HG03469 (cell line): ENCODE measurements at regions not wholly inside any gene's neighbourhood (a gene's known extent, or its start where the extent isn't known, plus 50 kb on each side); places are given as distances from the start of the nearest gene placed in this dataset.

Source experiments
- ATAC-seq: cut with Tn5 transposase; IDR thresholded peaks from one replicate; pipeline ENCODE4 v1.9.1; 2021; ENCODE audit warnings: mild to moderate bottlenecking, moderate library complexity, moderate number of reproducible peaks; ENCODE audit not compliant: unreplicated experiment

DNA sequence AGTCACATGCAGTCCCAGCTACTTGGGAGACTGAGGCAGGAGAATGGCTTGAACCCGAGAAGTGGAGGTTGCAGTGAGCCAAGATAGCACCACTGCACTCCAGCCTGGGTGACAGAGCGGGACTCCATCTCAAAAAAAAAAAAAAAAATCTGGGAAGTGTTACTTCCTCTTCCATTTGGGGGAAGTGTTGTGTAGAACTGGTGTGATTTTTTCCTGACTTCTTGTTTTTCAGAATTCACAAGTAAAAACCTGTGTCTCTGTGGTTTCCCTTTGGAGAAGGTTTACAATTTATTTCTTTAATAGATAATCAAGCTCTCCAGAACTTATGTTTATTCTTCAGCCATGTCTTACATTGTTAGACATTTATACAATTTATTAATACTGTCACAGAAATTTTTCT, 396.1 kb downstream of the BRD1 start:
- no peak for ATAC-seq

DNA sequence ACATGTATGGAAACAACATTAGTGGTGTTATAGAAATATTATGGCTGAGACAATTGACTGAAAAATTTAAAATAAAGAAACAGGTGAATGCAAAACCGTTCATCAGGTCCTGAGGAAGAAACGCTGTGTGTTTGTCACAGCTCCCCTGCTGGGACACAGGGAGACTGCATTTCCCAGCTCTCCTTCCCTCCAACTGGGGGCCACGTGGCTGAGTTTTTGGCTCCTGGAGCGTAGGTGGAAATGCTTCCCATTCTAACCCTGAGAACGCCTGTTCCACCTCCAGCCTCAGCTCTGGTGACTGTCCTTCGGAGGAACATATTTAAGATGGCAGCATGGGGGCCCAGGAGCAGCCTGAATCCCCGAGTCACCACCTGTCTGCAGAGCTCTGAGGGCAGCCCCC, 398.6 kb downstream of the BRD1 start:
- ATAC-seq, result no peak

DNA sequence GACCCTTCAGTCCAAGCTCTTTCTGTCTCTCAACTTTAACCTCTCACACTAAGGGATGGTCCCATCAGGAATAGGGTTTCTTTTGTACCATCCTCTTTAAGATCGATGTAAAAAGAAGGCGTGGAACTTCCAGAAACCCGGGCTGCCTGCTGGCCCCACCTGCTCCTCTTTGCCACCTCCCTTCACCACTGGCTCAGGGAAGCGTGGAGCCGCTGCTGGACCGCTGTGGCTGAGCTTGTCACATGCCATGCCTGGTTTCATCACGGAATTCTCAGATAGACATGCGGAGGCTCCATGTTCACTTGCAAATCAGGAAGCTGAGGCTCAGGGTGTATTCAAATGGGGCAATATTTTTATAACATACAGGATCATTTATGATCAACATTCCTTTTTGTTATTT, 399.7 kb downstream of the BRD1 start:
- ATAC-seq, result no peak

DNA sequence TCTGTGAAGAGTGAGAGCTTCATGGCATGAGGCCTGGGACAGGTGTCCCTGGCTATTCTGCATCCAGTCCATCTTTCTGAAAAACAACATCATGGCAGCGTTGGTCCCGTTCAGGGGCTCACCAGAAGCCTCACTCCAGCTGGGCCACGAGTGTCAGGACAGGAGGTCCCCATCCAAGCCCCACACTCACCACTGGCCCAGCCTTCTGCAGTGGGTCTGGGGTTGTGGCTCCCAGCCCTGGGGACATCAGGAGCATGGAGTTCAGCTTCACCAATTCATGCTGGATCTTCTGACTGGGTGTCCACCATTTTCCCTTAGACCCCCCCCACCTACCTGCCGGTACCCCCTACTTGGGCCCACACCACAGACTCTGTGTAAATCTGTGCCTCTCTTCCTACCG, 400.3 kb downstream of the BRD1 start:
- ATAC-seq, result no peak

DNA sequence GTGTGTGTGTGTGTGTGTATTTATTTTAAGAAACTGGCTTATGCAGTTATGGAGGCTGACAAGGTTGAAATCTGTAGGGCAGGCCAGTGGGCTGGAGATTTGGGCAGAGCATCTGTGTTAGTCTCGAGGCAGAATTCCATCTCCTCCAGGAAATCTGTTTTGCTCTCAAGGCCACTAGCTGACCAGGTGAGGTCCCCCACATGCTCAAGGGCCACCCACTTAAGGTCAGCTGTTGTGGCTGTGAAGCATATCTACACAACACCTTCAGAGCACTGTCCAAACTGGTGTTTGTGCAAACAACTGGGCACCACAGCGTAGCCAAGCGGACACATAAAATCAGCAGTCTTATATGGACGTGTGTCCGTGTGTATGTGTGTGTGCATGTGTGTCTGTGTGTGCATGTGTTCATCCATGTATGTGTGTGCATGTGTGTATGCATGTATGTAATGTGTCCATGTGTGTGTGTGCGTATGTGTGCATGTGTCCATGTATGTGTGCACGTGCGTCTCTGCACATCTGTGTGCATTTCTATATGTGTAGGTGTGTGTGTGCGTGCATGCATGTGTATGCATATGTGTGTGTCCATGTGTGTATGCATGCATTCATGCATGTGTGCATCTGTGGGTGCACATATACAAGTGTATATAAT, 400.9 kb downstream of the BRD1 start:
- ATAC-seq, result no peak

DNA sequence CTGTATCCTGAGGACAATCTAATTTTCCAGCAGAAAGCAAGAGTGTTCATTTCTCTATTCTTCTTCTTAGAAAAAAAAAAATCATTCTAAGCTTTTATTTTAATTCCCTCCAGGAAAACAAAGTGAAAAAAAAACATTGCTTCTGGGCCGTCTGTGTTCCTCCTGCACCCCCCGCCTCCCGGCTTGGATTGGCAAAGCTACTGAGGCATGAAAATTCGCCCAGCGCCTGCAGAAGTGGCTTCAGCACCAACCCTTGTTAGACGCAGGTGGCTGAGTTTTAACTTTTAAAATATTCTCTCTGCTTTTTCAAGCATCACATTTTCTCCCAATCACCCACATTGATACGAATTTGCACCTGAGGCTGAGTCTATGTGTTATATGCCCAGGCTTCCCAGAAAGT, 401.6 kb downstream of the BRD1 start:
- ATAC-seq, result no peak

DNA sequence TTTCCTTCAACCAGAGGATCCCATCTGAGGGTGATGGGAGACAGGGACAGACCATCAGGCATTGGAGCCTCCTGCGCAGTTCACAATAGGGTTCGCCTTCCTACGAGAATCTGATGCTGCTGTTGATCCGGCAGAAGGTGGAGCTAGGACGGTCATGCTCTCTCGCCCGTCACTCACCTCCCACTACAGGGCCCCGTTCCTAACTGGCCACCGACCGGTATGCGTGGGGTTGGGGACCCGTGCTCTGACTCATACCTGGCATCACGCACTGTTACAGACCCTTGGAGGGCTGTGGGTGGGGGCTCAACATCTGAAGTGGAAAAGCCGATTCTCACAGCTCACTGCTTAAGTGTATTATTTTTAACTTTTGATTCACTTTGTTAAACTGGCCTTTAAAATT, 402.3 kb downstream of the BRD1 start:
- no peak for ATAC-seq

DNA sequence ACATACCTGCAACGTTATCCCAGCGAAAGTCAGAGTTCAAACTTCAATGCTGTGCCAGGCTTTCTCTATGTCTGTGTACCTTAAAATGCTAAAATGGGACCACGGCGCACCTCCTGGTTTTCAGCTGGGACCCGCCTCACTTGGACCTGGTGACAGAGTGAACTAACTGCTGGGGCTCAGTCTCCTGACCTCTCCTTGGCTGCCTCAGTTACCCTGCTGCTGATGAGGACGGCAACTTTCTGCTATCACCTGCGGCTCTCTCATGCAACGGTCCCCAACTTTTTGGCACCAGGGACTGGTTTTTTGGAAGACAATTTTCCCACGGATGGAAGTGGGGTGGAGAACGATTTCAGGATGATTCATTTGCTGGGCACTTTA, 402.8 kb downstream of the BRD1 start:
- no peak for ATAC-seq

DNA sequence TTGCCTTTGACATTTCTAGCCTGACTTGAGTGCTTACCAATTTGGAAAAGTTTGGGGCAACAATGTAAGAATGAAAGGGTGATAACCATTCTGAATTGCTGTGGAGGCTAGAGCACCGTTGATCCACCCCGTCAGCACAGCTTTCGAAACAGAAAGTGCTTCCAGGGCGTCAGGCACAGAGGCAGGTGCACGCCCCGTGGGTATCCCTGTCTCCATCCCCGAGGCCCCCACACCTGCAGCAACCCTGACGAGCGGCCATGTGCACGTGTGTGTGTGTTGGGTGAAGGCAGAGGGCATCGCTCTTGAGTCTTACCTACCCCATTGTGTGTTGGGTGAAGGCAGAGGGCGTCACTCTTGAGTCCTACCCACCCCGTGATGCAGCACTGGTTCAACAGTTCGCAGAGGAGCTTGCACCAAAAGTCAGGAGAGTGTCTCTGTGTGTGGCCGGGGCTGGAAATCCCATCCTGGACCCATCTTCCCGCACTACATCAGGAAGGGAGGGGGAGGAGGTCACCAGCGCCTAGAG, 404.5 kb downstream of the BRD1 start:
- no peak for ATAC-seq

DNA sequence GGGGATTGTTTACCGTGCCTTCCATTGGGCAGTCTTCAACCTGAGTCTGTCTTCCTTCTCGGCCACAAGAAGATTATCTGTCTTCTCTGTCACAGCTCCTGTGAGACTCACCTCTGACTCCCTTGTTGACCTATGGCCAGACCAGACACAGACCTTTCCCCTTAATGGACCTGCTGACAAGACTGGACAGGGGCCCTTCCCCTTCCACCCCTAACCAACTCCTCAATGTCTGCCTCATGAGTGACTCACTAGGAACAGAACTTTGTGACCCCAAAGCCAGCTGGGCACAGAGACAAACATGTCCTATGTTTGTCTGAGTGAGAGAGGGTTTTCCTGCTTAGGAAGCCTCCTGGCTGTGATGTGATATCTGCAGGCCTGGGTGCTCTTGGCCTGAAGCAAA, 405.0 kb downstream of the BRD1 start:
- ATAC-seq, result no peak

DNA sequence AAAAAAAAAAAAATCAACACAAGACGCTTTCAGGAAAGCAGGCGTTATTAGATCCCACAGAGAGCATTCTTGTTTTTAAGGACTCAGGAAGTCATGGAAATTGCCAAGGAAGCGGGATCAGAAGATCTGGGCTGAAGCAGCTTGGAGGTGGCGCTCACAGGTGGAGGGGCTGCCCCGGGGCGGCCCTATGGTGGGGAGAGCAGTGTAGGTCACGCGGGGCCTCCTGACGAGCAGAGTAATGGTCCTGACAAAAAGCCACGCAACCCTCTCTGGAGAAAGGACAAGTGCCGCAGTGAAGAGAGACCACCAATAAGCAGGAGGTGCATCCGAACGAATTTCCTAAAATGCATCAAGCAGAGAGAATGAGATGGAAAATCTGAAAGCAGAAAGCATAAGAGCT, 407.0 kb downstream of the BRD1 start:
- ATAC-seq, result no peak

DNA sequence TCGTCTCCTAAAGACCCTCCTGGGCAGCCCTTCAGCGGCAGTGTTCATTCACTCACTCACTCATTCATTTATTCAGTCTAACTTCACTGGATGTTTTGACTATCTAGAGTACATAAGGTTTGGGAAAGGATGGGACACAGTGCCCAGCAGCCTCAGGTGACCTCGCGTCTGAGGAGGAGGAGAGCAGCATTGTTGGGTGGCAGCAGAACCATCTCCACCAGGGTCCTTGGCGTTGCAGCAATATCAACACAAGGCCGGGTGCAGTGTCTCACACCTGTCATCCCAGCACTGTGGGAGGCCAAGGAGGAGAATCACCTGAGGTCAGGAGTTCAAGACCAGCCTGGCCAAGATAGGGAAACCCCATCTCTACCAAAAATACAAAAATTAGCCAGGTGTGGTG, 408.0 kb downstream of the BRD1 start:
- no peak for ATAC-seq

DNA sequence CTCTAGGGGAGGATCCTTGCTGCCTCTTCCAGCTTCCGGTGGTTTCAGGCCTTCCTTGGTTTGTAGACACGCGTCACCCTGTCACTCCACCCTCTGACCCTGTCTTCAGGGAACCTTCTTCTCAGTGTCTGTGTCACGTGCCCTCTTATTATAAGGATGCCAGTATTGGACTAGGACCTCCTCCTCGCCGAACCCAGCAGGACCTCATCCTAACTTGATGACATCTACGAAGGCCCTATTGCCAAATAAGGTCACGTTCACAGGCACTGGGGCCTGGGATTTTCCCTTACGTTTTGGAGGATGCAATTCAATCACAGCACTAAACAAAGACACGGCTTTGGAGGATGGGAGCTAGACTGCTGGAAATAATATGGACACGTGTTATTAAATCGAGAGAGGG, 408.7 kb downstream of the BRD1 start:
- ATAC-seq, result no peak

DNA sequence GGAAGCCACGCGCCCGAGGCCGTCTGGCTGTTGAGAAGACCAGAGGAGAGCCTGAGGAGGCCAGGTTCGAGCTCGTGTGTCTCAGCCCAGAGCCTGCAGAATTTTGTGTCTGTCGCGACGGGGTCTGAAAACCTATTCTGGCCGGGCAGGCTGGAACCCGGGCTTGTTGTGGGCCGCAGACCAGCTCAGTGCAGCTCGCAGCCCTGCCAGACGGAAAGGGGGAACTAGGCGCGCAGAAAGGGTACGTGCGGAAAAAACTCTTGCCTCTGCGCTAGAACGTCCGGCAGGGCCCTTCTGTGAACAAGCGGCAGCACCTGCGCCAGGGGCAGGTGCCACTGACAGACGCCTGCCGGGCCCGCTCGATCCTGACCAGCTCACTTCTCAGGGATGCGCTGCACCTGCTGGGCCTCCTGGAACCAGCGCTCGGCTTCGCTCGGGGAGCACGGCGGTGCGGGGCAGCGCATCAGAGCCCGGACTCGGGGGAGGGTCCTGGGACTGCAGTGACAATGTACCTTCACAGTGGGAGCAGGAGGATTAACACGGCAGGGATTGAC, 409.3 kb downstream of the BRD1 start:
- ATAC-seq, result no peak

DNA sequence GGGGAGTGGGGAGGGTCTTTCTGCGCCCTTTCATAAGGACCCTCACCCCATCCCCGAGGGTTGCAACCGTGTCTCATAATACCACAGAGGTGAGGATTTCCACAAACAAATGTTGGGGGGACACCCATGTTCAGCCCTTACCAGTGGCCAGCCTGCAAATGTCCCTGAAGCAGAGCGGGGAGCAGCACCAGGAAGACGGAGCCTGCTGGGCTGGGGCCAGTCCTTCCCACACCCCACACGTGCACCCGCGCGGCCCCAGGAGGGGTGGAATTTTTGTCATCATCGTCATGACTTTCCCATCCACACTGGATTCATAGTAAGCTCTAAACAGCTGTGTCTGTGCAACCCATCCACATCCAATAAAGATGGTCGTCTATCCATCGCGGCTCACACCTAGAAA, 409.8 kb downstream of the BRD1 start:
- no peak for ATAC-seq

DNA sequence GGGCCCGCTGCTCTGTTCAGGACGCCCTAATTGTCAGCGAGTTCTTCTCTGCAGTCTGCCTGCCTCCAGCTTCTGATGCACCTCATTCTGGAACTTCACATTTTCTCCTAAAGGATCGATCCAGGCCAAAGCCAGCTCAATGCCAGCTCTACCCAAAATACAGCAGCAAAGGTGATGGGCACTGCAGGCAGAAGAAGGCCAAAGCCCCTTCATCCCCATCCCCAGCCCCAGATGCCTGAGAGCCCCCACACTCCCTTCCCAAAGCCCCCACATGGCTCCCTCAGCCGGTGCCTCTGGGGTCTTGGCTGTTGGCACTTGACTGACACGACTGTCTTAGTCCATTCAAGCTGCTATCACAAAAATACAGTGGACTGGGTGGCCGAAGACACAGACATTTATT, 410.3 kb downstream of the BRD1 start:
- no peak for ATAC-seq

DNA sequence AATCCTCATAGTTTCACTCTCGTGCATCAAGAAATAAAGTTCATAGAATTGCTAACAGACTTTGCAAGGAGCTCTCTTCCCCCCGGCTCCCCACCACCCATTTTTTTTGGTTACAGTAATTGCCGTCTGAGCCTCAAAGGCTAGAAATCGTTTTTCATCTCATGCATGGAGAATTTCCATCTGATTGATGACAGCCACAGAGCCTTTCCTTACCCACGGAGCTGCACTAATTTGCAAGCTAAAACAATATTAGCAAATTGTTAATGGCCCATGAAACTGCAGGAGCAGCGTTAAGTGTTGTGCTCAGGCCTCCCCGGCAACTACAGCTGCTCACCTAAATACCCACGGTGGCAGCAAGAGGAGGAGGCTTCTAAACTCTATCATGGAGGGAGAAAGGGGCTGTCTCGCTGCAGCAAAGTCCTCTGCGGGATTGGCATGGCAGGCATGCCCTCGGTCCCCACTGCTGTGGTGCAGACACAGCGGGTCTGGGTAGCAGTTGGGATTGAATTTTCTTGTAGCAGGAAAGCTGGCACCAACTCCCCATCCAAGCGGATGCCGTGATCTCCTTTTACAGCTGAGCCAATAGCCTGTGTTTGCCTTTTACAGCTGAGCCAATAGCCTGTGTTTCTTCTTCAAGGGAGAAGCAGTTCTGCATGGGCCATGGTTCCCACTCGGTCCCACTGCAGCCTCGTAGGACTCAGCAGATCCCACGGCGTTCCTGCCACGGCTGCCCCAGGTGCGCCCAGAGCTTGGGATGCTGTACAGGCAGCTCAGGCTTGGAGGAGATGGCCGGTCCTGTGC, 412.3 kb downstream of the BRD1 start:
- ATAC-seq, result no peak

DNA sequence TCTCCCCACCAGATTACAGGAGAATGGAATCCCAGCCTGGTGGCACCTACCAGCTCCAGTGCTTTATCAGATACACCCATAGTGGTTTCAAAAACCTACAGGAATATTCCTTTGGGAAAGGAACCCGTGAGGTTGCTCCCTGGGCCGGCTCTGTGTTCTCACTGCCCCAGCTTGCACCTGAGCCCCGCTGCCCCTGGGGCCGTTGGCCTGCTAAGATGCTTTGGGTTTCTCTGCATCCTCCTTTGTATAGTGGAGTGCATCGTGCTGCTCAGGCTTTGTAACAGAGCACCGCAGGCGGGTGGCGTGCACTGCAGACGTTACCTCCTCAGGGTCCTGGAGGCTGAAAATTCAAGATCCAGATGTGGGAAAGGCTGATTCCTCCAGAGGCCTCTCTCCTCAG, 414.1 kb downstream of the BRD1 start:
- ATAC-seq, result no peak

DNA sequence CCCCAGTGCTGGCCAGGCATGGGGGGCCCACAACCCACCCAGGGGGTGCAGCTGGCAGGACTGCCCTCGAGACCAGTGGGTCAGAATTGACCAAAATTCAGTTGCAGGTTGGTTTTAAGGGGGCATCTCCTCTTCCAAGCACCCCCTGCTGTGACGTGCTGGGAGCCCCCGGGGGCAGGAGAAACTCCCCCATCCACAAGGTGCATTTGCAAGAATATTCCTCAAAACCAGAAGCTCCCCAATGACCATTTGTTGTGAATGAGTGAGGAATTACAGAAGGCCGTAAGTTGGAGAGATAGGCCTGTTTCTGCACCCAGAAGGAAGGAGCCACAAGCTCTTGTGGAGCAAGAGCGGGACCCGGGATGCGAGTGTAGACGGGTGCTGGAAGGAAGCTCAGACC, 414.5 kb downstream of the BRD1 start:
- ATAC-seq, result no peak

DNA sequence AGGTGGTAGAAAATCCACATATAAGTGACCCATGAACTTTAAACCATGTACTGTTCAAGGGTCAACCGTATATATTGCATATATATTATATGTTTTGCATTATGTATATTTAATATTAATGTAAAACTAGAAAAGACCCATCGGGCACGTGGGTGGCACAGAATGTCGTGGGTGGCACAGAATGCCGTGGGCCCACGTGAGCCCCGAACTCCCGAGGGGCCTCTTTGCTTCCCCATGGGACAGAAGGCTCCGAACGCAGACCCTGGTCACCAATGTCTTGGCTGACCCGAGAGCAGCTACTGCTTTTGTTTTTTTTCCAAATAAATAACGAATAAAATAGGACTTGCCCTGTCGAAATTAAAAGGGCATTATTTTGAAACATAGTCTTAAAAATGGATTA, 415.4 kb downstream of the BRD1 start:
- no peak for ATAC-seq

DNA sequence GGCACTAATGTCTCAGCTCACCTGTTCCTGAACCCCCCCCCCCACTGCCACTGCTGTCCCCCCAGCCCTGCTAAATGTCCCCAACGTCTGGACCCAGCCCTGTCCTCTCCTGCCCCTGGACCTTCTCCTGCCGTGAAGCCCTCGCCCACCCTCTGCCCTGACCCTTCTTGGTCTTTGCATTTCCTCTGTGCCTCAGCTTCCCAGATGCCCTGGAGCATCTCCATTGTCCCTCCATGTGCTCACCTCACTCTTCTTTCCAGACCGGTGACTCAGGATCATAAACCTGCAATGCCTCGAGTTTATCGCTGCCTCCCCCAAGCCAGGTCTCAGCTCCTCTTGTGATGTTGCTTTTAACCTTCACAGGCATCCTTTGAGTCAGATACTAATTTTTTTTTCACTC, 416.4 kb downstream of the BRD1 start:
- ATAC-seq, result no peak

DNA sequence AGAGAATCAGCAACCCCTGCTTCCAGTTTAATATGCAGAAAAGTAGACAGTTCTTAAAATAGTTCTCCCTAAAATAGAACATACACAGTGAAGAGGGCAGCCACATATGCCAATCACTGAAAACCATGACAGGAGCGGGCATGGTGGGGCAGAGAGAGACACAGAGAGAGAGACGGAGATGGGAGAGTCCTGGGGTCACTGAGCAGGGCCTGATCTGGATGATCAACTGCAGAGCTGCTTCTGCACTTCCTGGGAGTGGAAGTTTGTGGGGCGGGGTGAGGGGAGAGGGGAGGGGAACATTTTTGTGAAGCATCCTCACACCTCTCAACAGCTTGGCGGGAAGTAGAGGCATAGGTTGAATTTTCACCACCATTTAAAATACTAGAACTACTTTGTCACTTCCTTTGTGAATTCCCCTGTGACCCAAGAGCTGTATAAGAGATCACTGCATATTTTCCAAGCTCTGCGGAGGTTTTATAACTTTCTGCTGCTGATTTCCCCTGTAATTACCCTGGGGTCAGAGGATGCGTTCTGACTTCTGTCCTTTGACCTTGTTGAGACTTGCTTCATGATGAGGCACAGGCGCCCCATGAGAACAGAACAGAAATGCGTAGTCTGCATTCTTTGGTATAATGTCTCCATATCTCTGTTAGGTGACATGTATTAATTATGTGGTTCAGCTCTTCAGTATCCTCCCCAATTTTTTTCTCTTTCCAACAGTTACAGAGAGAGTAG, 419.4 kb downstream of the BRD1 start:
- no peak for ATAC-seq
